T-helper 2 cell (primary cell): ENCODE measurements at regions not wholly inside any gene's neighbourhood (a gene's known extent, or its start where the extent isn't known, plus 50 kb on each side); places are given as distances from the start of the nearest gene placed in this dataset.
"Not testable (repeated sequence)": the region's sequence is repeated elsewhere in the genome, so short reads cannot be mapped to it uniquely, and the experiment has no call there.

ENCODE experiments used
- DNase-seq, 5 experiments: peaks; one replicate each; pipeline versions ENCODE4 v3.0.0 to v3.0.0-alpha.2; 2012 to 2022

DNA sequence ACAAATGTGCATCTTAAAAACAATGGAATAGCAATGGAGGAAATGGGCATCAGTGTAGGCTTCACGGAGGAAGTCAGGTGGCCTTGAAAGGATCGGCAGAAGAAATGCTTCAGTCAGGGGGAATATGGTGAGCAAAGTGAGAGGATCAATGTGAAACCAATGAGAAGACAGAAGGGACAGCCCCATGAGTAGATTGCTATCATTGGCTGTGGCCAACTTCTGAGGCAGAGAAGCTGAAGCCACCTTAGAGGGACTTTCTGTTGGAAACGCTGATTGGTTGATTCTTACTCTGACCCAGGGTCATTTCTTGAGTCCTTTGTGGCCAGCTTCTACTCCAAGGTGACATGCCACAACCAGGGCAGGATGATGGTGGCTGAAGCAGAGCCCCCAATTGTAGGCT lies 130.7 kb upstream of the ZNF648 start:
- peak in 1 of 5 experiments; percentile 37 for DNase-seq

DNA sequence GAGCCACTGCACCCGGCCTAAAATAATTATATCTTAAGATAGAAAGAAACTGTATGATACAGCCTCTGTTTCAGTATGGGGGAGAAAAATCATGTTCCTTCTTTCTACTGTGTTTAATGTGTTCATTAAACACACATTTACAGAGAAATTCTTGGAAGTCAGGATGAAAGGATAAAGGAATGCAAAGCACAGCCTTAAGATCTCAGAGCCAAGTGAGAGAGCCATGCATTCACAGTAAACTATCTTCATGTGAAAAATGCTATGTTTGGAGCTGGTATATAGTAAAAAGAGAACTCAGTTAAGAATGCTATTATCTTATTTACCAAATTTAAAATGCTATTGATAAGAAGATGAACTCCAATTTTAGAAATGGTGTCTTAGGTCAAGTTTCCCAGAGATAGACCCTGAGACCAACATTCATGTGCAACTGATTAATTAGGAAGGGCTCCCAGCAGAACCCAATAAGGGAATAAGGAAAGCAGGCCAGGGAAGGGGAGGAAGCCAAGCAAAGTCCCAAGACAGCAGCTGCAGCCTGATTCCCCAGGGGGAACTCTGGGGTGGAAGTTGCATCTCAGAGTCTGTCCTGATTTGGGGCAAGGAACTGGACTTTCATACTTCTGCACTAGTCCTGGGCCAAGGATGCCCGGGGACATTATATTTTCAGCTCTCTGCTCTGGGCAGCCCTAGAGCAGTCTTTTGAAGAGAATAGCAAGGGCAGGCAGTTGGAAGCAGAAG lies 130.0 kb upstream of the ZNF648 start:
- no peak for DNase-seq

DNA sequence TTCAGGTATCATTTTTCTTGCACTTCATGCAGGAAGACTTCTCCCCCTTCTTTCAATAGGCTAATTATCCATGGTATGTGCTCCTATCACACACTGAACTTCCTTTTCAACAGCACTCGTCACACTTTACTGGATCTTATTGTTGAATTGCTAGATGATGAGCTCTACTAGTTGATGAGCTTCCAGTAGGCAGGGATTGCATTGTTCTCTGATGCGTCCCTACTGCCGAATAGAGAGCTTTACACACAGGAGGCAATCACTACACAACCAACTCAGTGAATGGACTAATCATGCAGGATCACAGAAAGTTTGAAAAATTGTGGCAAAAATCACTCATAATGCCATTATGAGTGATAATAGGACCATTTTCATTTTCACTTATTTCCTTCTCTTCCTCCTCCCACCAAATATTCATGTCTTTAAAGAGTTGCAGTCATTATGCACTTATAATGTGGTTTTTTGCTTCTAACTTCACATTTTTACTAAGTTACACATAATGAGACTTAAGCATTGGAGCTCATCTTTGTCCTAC lies 128.1 kb upstream of the ZNF648 start:
- DNase-seq, result peak in 1 of 5 experiments; percentile 78

DNA sequence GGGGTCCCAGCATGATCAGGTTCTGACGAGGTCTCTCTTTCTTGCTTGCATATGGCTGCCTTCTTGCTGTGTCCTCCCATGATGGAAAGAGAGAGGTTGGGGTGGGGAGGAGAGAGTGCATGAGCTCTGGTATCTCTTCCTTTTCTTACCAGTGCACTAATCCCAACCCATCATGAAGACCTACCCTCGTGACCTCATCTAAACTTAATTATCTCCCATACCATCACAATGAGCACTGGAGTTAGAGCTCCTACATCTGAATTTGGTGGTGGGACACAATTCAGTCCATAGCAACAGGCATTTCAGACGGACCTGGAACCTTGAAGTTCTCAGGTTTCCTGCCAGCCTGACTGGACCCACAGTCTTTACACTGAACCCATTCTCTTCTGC lies 125.2 kb upstream of the ZNF648 start:
- no peak for DNase-seq

DNA sequence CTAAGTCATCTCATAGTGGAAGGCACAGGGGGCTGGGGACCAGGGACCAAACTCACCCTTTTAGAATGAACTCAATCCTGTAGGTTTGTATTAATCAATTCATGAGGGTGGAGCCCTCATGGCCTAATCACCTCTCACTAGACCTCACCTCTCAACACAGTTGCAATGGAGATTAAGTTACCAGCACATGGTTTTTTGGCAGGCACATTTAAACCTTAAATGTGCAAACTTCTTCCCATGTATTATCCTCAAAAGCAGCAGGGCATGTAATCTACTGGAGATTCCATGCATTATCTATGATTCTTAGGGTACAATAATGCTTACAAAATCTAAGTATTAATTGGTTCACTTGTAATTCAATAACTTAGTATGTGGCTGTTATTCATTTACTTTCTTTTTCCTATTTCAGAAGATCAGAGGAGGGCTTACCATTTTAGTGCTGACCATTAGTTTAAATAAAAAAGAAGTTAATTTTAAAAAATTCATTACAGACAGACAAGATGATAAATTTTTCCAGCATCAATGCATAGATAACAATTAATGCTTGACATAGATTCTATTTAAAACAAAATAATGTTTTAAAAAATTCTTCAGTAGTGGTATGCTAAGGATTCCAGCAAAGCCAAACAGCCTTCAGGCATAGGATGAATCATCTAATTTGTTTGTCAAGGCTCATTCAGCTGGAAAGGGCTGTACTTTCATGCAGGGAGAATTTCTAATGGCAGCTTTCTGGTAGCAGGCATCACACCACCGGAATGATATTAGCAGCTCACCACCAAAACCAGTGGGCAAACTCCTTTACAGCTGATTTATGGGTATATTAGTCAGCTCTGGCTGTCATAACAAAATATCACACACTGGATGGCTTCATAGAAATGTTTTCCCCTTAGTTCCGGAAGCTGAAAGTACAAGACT lies 124.6 kb upstream of the ZNF648 start:
- no peak for DNase-seq

DNA sequence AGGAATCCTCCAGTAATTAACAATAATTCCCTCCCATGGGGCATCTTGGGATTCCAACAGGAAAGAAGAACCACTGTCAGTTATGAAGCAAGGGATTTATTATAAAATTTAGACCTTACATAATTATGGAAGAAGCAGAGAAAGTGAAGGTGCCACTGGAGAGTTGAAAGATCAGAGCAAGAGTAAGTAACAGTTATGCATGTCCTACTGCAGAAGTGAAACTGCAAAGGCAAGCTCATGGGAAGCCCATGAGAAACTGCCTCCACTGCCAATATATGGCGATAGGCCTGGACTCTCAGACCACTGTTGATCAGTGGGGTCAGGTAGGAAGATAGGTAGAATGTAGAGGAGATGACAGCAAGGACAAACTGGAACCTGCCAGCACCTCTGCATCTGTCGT lies 123.6 kb upstream of the ZNF648 start:
- no peak for DNase-seq

DNA sequence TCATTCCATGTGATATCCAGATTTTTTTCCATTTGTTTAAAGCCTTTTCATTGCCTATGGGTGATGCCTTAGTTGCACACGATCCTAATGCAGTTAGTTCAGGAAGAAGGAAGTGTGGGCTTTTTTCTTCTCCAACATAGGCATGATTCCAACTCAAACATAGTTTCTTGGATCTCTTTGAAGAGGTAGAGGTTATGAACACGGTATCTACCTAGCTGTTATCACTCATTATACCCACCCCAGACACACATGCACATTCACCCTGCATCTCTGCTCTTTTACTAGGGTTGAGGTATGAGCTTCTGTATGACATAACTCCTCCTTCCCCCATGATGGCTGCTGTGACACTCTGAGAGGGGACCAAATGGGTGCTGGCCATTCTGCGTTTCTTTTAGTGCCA lies 122.1 kb upstream of the ZNF648 start:
- no peak for DNase-seq

DNA sequence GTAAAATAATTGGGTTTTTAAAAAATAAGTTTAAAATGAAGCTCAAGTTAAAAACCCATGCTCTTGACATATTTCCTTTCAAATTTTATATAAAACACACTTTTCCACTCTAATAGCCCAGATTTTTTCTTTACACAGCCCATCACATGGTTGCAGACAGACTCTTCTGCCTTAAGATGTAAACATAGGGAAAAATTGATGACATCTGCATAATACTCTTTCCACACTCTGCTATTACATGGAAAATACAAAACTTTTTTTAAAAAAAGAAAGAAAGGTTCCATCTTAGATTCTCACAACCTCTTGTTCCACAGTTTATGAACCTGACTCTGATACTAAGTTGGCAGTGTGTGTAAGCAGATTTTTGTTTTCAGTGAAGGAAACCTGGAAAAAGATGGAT lies 120.8 kb upstream of the ZNF648 start:
- no peak for DNase-seq

DNA sequence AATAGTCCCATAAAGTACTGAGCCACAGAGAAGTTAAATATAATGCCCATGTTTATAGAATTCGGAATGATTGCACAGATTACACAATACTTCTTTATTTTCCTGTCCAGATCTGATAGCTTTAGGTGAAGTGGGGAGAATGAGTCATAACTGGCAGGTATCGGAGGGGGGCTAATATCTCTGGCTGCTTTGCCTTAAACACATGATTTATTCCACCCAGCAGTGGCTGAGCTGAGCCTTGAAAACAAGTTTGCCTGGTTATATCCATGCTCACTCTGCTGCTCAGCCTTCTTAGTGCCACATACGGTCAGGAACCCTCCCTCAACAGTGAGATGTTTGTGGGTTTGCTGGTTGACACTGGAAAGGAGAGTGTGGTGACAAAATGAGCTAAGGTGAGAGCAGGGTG lies 119.7 kb upstream of the ZNF648 start:
- DNase-seq, result peak in 1 of 5 experiments; percentile 58

DNA sequence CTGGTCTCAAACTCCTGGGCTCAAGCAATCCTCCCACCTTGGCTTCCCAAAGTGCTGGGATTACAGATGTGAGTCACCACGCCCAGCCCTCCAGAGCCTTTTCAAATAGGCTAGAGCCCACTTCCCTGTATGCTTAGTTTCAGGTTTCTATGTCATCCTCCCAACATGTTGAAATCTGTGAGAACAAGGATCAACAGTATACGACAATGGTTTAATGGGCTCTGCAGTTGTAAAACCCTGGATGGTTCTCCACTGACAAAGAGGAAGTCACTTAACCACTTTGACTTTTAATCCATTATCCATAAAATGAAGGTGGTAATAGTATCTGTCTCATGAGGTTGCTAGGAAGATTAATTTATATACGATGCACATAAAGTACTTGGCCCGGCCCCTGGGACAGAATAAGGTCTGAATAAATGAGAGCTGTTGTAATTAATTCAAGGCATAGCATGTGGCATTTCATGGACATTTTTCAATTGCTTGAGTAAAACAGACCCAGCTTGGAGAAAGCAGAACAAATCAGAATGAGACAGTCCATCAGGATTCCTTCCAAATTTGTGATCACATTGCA lies 113.9 kb upstream of the ZNF648 start:
- DNase-seq, result no peak

DNA sequence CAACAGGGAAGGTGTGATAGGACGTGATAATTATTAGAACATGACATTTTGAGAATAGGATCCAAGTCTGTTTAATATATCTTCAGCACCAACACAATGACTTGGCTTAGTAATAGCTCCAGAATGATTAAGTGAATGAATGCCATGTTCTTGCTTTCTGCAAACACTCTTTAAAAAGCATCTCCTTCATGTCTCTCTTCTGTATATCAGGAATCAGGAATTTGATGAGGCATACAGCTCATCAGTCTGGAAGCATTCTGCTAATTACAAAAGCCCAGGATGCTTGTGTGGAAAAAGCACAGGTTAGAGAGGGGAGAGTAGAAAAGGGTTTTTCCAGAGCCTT lies 113.0 kb upstream of the ZNF648 start:
- DNase-seq, result no peak

DNA sequence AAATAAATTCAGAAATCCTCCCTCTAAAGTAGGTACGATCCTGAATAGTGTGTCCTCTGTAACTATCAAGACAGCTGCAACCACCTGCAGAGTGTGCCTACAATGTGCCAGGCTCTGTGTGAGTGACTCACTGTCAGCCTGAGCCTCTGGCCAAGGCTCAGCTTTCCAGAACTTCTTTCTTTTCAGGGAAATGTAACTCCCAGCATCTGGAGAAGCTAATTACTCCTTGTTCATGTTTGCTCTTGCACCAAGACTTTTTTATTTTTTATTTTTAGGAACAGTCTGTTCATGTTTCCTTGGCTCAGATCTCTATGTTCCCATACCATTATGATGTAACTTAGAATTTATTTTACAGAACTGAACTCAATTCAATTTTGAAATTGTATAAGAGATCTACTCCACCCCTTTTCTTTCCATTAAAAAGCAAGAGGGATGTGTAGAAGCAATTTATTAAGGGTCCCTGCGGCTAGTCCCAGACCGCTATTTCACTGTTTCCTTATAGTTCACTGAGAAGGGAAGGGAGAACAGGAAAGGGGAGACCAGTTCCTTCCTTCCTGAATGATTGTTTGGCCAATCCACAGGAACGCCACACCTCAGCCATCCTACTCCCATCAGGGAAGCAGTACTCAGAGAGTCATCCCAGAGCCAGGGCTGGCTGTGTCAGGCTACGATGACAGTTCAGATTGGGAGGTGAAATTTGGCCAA lies 112.4 kb upstream of the ZNF648 start:
- no peak for DNase-seq

DNA sequence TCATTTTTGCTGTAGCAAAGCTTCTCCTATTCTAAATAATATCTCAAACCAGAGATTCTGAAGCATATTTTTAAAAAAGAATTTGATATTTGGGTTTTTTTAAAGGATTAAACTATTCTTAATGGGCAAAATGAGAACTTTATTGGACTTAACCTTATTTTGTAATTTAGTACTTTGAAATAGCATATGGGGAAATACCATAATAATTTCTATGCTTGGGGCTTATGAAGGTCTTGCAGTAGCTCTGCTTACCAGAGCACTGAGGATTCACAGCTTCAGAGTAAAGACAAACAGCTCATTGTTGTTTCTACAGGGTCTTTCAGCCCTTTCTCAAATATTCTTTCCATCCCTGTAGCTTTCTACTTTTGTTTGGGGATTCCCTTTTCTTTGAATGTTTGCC lies 111.2 kb upstream of the ZNF648 start:
- DNase-seq, result no peak

DNA sequence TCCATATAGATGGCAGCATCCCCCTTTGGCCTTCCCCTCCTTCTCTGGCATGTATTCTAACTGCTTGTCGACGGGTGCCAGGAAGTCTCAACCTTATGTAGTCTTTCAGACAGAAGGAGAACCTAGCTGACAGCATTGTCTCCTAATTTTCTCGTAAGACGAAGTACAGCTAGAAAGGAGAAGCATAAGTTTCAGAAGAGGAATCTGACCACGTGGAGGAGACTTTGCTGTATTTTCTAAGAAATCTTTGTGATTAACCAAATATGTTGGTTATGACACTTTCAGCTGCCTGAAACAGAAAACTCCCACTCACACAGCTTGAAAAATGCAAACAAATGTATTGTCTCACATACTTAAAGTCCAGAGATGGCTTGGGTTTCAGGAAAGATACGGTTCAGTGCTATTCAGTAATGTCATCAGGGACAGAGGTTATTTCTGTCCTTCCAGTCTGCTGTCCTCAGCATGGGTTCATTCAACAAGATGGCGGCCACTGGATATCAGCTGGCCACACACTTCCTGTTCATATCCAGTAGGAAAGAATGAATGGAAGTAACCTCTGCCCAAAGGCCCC lies 109.5 kb upstream of the ZNF648 start:
- no peak for DNase-seq

DNA sequence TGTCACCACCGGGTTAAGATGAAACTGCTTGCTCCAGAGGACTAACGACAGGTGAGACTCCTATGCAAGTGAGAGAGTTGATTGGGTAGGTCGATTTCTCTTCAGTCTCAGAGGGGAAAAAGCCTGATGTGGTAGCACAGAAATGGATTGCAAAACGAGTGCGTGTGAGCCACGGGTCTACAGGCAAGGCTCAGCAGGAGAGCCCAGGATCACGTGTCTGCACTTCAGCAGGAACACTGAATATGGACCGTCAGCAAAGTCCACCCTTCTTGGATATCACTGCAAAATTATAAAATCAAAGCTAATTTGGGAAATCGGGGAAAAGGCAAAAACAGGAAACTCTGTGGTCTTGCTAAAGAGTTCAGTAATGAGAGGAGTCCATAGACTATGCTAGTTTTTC lies 107.7 kb upstream of the ZNF648 start:
- DNase-seq, result no peak

DNA sequence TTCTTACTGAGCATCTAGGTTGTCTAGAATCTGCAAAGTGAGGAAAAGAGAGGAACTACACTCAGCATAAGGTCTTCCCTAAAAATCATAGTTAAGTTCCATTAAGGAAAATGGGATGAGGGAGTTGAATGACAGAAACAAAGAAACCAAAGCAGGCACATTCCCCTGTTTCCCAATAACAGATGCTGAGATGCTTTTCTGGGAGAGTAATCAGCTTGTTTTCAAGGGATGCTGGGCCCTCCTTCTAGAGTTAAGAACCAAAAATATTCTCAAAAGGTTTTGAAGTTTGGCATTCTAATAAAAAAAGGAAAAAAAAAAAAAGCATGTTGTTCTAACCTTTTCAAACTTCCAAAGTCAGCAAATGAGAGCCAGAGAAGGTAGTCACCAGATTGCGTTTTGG lies 105.2 kb upstream of the ZNF648 start:
- DNase-seq, result no peak

DNA sequence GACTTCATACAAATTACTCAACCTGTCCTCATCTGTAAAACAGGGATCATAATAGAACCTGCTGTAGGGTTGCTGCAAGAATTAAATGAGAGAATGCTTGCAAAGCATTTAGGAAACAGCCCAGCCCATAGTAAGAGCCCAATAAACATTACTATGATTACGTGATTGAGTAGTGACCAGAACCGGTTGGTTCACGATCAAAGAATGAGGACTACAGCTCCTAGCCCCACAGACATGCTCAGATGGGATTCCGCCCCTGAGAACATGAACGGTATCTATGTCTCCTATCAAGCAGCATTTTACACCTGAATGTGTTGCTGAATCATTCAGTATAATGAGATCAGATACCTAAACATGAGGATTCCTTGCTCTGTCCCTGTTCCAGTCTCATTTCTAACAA lies 104.8 kb upstream of the ZNF648 start:
- DNase-seq, result no peak

DNA sequence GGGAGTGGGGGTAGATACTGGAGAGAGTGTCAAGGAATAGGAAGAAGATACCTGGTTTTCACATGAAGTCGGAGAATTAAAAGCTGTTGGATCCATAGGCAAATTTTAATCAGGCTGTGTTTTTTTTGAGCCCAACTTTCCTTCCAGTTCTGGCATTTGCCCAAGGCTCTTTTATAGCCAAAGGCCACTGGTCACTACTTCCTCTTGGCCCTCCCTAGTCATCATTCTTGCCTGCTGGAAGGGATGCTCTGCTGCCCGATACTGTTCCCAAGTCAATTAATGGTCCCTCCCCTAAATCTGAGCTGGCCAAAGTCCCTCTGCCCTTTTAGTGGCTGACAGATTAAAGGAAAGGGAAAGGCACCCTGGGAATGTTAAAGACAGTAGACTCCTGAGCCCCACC lies 102.8 kb upstream of the ZNF648 start:
- no peak for DNase-seq

DNA sequence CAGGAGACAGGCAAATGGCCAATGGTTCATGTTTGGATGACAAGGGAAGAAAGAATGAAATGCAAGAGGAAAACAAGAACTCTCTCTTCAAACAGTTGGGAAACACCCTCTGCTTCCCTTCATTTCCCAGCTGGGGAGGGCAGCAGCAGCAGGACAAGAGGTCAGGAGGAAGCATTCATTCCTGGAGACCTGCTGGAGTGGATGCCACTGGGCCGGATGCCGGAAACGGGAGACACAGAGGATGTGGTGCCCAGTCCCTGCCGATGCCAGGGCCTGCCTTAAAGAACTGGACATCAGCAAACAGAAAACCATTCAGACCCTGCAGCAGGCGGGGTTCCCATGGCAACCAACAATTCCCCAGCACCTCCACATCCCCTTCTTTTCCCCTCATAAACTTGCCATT lies 102.3 kb upstream of the ZNF648 start:
- no peak for DNase-seq

DNA sequence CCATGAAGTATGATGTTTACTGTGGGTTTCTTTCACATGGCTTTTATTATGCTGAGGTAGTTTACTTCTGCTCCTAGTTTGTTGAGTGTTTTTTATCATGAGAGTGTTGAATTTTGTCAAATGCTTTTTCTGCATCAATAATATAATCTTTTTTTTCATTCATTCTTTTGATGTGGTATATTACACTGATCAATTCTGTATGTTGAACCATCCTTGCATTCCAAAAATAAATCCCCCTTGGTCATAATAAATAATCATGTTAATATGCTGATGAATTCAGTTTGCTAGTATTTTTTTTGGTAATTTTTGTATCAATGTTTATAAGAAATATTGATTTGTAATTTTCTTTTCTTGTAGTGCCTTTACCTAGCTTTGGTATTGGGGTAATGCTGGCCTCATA lies 97.9 kb upstream of the ZNF648 start:
- no peak for DNase-seq

DNA sequence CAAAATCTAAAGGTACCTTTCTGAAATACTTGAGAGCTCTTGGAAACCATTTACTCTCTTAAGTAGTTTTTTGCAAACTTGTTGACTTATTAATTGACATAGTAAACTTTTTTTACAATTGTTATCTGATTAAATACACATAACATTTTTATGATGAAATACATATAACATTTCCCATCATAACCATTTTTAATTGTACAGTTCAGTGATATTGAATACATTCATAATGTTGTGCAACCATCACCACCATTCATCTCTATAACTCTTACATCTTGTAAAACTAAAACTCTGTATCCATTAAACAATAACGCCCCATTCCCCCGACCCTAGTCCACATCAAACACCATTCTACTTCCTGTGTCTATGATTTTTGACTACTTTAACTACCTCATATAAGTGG lies 95.7 kb upstream of the ZNF648 start:
- DNase-seq, result no peak

DNA sequence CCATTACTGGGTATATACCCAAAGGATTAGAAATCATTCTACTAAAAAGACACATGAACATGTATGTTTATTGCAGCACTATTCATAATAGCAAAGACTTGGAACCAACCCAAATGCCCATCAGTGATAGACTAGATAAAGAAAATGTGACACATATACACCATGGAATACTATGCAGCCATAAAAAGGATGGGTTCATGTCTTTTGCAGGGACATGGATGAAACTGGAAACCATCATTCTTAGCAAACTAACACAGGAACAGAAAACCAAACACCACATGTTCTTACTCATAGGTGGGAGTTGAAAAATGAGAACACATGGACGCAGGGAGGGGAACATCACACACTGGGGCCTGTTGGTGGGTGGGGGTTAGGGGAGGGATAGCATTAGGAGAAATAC lies 92.9 kb upstream of the ZNF648 start:
- DNase-seq, result not testable (repeated sequence)
